ENCODE measurements at regions not wholly inside any gene's neighbourhood (a gene's known extent, or its start where the extent isn't known, plus 50 kb on each side); places are given as distances from the start of the nearest gene placed in this dataset.

DNA sequence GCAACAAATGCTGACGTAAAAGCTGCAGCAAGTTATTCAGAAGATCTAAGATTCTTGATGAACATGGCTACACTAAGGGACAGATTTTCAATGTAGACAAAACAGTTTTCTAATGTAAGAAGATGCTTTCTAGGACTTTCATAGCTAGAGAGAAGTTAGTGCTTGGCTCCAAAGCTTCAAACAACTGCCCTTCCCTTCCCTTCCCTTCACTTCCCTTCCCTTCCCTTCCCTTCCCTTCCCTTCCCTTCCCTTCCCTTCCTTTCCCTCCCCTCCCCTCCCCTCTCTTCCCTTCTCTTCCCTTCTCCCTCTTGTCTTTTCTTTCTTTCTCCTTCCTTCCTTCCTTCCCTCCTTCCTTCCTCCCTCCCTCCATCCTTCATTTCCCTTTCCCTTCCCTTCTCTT is 365.3 kb upstream of the ADGRL4 start:
- no peak overlapping the region for H3K4me3 Mint-ChIP-seq

DNA sequence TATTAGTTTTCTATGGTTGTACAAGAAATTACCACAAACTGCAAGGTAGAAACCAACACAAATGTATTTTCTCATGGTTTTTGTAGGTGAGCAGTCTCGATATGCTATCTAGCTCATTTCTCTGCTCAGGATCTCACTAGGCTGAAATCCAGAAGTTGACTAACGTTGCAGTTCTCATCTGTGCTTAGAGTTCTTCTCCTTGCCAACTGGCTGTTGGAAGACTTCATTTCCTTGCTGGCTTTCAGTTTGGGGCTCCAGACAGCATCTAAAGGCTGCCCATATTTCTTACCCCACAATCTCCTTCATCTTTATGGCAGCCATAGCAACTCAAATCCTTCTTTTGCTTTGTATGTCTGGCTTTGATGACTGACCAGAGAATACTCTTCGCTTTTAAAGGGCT is 362.6 kb upstream of the ADGRL4 start:
- Histone ChIP-seq H3K9me3 (replicated peaks in 1 of 2; ENCODE audit: control insufficient read depth in 1 of 2, insufficient read depth in 1 of 2, low read length in 2 of 2) (no peaks in the 10 kb centered on the region), H3K27ac (ENCODE audit: low read depth in 1 of 2, low read length in 2 of 2) (no peak overlapping the region), H3K36me3 (replicated peaks in 1 of 2; ENCODE audit: control insufficient read depth in 1 of 2, insufficient read depth in 2 of 2, low read length in 2 of 2) (no peaks in the 10 kb centered on the region), H3K27me3 (ENCODE audit: control insufficient read depth in 2 of 2, insufficient read depth in 2 of 2, low read length in 2 of 2) (no peaks in the 10 kb centered on the region), H3K9ac (ENCODE audit: insufficient read depth, low read length, poor library complexity, severe bottlenecking) (no peak overlapping the region), H3K79me2 (ENCODE audit: insufficient read depth, low read length) (no peaks in the 10 kb centered on the region), H3K4me1 (ENCODE audit: control insufficient read depth in 1 of 2, insufficient read depth in 2 of 2, low read length in 2 of 2) (no peaks in the 10 kb centered on the region), H3K4me3 (replicated peaks in 1 of 3; ENCODE audit: low read depth in 2 of 3, low read length in 3 of 3) (no peak overlapping the region), H3K4me2 (replicated peaks; ENCODE audit: extremely low read depth, low read length, poor library complexity, severe bottlenecking) (no peak overlapping the region), H4K20me1 (ENCODE audit: insufficient read depth, low read length) (no peaks in the 10 kb centered on the region), H2AFZ (ENCODE audit: insufficient read depth, low read depth, low read length, poor library complexity, severe bottlenecking) (no peak overlapping the region)
- 77% methylated on average over 3 of the region's 3 CpGs for WGBS (ENCODE audit: insufficient coverage)
- intact Hi-C loops (cut with micrococcal nuclease): no loop called here
- Mint-ChIP-seq H3K27ac (no peak overlapping the region), H3K4me3 (no peak overlapping the region), H3K36me3 (no peaks in the 10 kb centered on the region), H3K27me3 (ENCODE audit: low read depth in 3 of 3) (no peaks in the 10 kb centered on the region), H3K4me1 (no peaks in the 10 kb centered on the region), H3K9me3 (peaks cover 0 to 8% (median 2%) of the 10 kb centered on the region in 7 donors)
- TF ChIP-seq, protein P1, sequence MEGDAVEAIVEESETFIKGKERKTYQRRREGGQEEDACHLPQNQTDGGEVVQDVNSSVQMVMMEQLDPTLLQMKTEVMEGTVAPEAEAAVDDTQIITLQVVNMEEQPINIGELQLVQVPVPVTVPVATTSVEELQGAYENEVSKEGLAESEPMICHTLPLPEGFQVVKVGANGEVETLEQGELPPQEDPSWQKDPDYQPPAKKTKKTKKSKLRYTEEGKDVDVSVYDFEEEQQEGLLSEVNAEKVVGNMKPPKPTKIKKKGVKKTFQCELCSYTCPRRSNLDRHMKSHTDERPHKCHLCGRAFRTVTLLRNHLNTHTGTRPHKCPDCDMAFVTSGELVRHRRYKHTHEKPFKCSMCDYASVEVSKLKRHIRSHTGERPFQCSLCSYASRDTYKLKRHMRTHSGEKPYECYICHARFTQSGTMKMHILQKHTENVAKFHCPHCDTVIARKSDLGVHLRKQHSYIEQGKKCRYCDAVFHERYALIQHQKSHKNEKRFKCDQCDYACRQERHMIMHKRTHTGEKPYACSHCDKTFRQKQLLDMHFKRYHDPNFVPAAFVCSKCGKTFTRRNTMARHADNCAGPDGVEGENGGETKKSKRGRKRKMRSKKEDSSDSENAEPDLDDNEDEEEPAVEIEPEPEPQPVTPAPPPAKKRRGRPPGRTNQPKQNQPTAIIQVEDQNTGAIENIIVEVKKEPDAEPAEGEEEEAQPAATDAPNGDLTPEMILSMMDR (IDR thresholded peaks at IDR 0.05): no peak
- DNase-seq: no peak

More for the DNA sequence above, 365.3 kb upstream of the ADGRL4 start:
- intact Hi-C loops (cut with micrococcal nuclease): no loop called here
- Histone ChIP-seq H3K4me3 (replicated peaks in 1 of 3; ENCODE audit: low read depth in 2 of 3, low read length in 3 of 3) (no peak overlapping the region), H4K20me1 (ENCODE audit: insufficient read depth, low read length) (no peaks in the 10 kb centered on the region), H3K27me3 (ENCODE audit: control insufficient read depth in 2 of 2, insufficient read depth in 2 of 2, low read length in 2 of 2) (no peaks in the 10 kb centered on the region), H2AFZ (ENCODE audit: insufficient read depth, low read depth, low read length, poor library complexity, severe bottlenecking) (no peak overlapping the region), H3K4me1 (ENCODE audit: control insufficient read depth in 1 of 2, insufficient read depth in 2 of 2, low read length in 2 of 2) (no peaks in the 10 kb centered on the region), H3K36me3 (replicated peaks in 1 of 2; ENCODE audit: control insufficient read depth in 1 of 2, insufficient read depth in 2 of 2, low read length in 2 of 2) (no peaks in the 10 kb centered on the region), H3K9me3 (replicated peaks in 1 of 2; ENCODE audit: control insufficient read depth in 1 of 2, insufficient read depth in 1 of 2, low read length in 2 of 2) (no peaks in the 10 kb centered on the region), H3K79me2 (ENCODE audit: insufficient read depth, low read length) (no peaks in the 10 kb centered on the region), H3K4me2 (replicated peaks; ENCODE audit: extremely low read depth, low read length, poor library complexity, severe bottlenecking) (no peak overlapping the region), H3K27ac (ENCODE audit: low read depth in 1 of 2, low read length in 2 of 2) (no peak overlapping the region), H3K9ac (ENCODE audit: insufficient read depth, low read length, poor library complexity, severe bottlenecking) (no peak overlapping the region)
- WGBS (ENCODE audit: insufficient coverage): no CpG with 5 or more reads among the region's 1 CpG
- no peak for DNase-seq
- H3K27ac Mint-ChIP-seq: no peak overlapping the region
- TF ChIP-seq, protein P1 (IDR thresholded peaks at IDR 0.05): no peak
- H3K9me3 Mint-ChIP-seq: peaks cover 2 to 4% (median 3%) of the 10 kb centered on the region in 7 donors
- H3K36me3 Mint-ChIP-seq: no peaks in the 10 kb centered on the region
- H3K27me3 Mint-ChIP-seq (ENCODE audit: low read depth in 3 of 3): no peaks in the 10 kb centered on the region
- H3K4me1 Mint-ChIP-seq: no peaks in the 10 kb centered on the region
